Testis (tissue), 2 donors: ENCODE measurements at regions not wholly inside any gene's neighbourhood (a gene's known extent, or its start where the extent isn't known, plus 50 kb on each side); places are given as distances from the start of the nearest gene placed in this dataset.

Experiments used
- CTCF ChIP-seq, 3 experiments: fragments of 450-650 bp in 2 of 3; fragments of 200-600 bp in 1 of 3; sonication (generic) in 1 of 3; IDR thresholded peaks; one replicate each; pipeline ENCODE4 v1.5.1; 2016 to 2019; ENCODE audit warnings: antibody characterized with exemption in 3 of 3, mild to moderate bottlenecking in 2 of 3, moderate library complexity in 1 of 3
- POLR2A ChIP-seq: fragments of 450-650 bp; IDR thresholded peaks from one replicate; pipeline ENCODE4 v1.6.1; 2017; ENCODE audit warnings: antibody characterized with exemption, mild to moderate bottlenecking, moderate library complexity

DNA sequence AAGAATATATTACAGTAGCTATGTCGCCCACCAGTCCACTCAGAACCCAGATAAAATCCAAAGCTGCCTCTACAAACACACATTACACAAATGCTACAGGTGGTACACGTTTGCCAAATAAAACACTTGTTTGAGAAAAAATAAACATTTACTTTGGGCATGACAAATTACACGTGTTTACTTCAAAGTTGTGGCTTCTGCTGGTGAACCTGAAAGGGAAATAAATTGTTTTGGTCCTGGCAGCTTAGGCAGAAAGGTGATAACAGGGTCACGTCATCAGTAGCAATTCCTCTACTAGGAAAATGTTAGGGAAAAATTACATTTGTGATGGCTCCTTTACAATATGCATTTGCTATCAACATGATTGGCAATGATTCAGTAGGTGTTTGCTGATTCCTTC lies 497.3 kb upstream of the WWC1 start:
- TF ChIP-seq CTCF (IDR thresholded peaks at IDR 0.05) (no peak), POLR2A (no peak)
